HEK293T (cell line): ENCODE measurements at regions not wholly inside any gene's neighbourhood (a gene's known extent, or its start where the extent isn't known, plus 50 kb on each side); places are given as distances from the start of the nearest gene placed in this dataset.

Experiments
- ARNT ChIP-seq: fragments of 450-650 bp; IDR thresholded peaks from 2 replicates; pipeline ENCODE4 v1.6.1; 2017; ENCODE audit warnings: mild to moderate bottlenecking
- BHLHE40 ChIP-seq: fragments of 450-650 bp; IDR thresholded peaks from 2 replicates; pipeline ENCODE4 v1.6.1; 2016; ENCODE audit warnings: mild to moderate bottlenecking, moderate library complexity, borderline replicate concordance
- CTBP1 ChIP-seq: fragments of 450-650 bp; IDR thresholded peaks from 2 replicates; pipeline ENCODE4 v1.6.1; 2016; ENCODE audit warnings: borderline replicate concordance
- ELF4 ChIP-seq: fragments of 450-650 bp; IDR thresholded peaks from 2 replicates; pipeline ENCODE4 v1.6.1; 2017; ENCODE audit warnings: antibody characterized with exemption
- FOXA1 ChIP-seq: fragments of 450-650 bp; IDR thresholded peaks from 2 replicates; pipeline ENCODE4 v1.6.1; 2016; ENCODE audit warnings: mild to moderate bottlenecking
- FOXM1 ChIP-seq: fragments of 450-650 bp; IDR thresholded peaks from 2 replicates; pipeline ENCODE4 v1.6.1; 2017; ENCODE audit warnings: mild to moderate bottlenecking, borderline replicate concordance
- HDGF ChIP-seq: fragments of 450-650 bp; IDR thresholded peaks from 2 replicates; pipeline ENCODE4 v1.6.1; 2017; ENCODE audit warnings: antibody characterized with exemption, borderline replicate concordance
- L3MBTL2 ChIP-seq: fragments of 450-650 bp; conservative IDR thresholded peaks from 2 replicates; pipeline ENCODE4 v1.6.1; 2016; ENCODE audit warnings: mild to moderate bottlenecking
- SP1 ChIP-seq: fragments of 450-650 bp; IDR thresholded peaks from 2 replicates; pipeline ENCODE4 v1.6.1; 2017
- SUZ12 ChIP-seq: fragments of 450-650 bp; IDR thresholded peaks from 2 replicates; pipeline ENCODE4 v1.6.1; 2016; ENCODE audit warnings: mild to moderate bottlenecking
- TARDBP ChIP-seq: fragments of 450-650 bp; IDR thresholded peaks from 2 replicates; pipeline ENCODE4 v1.6.1; 2016
- ZNF384 ChIP-seq: fragments of 450-650 bp; IDR thresholded peaks from 2 replicates; pipeline ENCODE4 v1.6.1; 2016

DNA sequence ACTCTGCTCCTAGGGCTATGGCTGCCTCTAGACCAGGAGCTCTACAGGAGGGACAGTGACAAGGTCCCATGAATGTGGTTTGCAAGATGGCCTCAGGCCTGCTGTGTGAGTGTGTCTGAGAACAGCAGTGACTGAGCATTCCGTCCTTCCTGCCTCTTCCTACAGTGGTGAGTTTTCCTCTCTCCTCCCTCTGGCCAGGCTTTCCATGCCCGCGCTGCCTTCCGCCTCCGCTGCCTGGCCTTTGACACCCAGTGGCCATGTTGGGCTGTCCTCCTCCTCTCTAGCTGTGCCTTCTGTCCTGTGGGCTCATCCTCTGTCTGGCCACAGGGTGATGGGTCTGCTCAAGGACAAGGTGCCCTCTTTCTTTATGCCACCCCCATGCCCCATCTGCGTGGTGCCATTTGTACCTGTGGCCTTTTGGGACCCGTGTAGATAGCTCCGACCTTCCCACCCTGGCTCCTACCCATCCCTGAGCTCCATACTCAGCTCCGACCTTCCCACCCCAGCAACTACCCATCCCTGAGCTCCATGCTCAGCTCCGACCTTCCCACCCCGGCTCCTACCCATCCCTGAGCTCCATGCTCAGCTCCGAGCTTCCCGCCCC is 970.4 kb downstream of the BRD1 start:
- TF ChIP-seq SP1 (no peak), ARNT (no peak), SUZ12 (no peak), TARDBP (no peak), FOXA1 (no peak), CTBP1 (no peak), HDGF (no peak), L3MBTL2 (no peak), FOXM1 (no peak), BHLHE40 (no peak), ELF4 (no peak), ZNF384 (no peak)
